SK-N-SH treated with all-trans-retinoic acid at 6 μM for 48 hours (cell line): ENCODE measurements at regions not wholly inside any gene's neighbourhood (a gene's known extent, or its start where the extent isn't known, plus 50 kb on each side); places are given as distances from the start of the nearest gene placed in this dataset.

Source experiments
- ATAC-seq: fragments of 200-7000 bp; cut with Tn5 transposase; 3 replicates; pipeline ENCODE4 v1.9.1; 2020; ENCODE audit warnings: mild to moderate bottlenecking, moderate library complexity
- BACH2 ChIP-seq: fragments of 250-450 bp; sonication (Bioruptor Pico); IDR thresholded peaks from 2 replicates; pipeline ENCODE4 v1.9.0; 2021; ENCODE audit warnings: mild to moderate bottlenecking, borderline replicate concordance
- CREB5 ChIP-seq: fragments of 250-450 bp; sonication (Bioruptor Pico); IDR thresholded peaks from 2 replicates; pipeline ENCODE4 v1.5.1; 2020; ENCODE audit warnings: low read depth, mild to moderate bottlenecking, moderate library complexity
- CSDC2 ChIP-seq: fragments of 250-450 bp; sonication (Bioruptor Pico); IDR thresholded peaks from 2 replicates; pipeline ENCODE4 v1.5.0; 2020; ENCODE audit warnings: mild to moderate bottlenecking, moderate library complexity
- CSRNP3 ChIP-seq: fragments of 250-450 bp; sonication (Bioruptor Pico); IDR thresholded peaks from 2 replicates; pipeline ENCODE4 v1.5.1; 2021; ENCODE audit warnings: mild to moderate bottlenecking, moderate library complexity
- ESRRG ChIP-seq: fragments of 250-450 bp; sonication (Bioruptor Pico); IDR thresholded peaks from 2 replicates; pipeline ENCODE4 v1.6.1; 2021; ENCODE audit warnings: mild to moderate bottlenecking
- GLIS3 ChIP-seq: fragments of 250-450 bp; sonication (Bioruptor Pico); IDR thresholded peaks from 2 replicates; pipeline ENCODE4 v1.5.0; 2020; ENCODE audit warnings: mild to moderate bottlenecking, moderate library complexity
- ISL1 ChIP-seq: fragments of 250-450 bp; sonication (Bioruptor Pico); IDR thresholded peaks from 2 replicates; pipeline ENCODE4 v2.1.2; 2022; ENCODE audit warnings: mild to moderate bottlenecking, moderate library complexity
- OSR1 ChIP-seq: fragments of 250-450 bp; sonication (Bioruptor Pico); IDR thresholded peaks from 2 replicates; pipeline ENCODE4 v1.8.0; 2022; ENCODE audit warnings: moderate library complexity, mild to moderate bottlenecking, inconsistent platforms
- PATZ1 ChIP-seq: fragments of 250-450 bp; sonication (Bioruptor Pico); IDR thresholded peaks from 2 replicates; pipeline ENCODE4 v1.8.0; 2020; ENCODE audit warnings: mild to moderate bottlenecking, moderate library complexity, borderline replicate concordance
- POU6F1 ChIP-seq: fragments of 250-450 bp; sonication (Bioruptor Pico); IDR thresholded peaks from 2 replicates; pipeline ENCODE4 v1.8.0; 2021; ENCODE audit warnings: low read depth, mild to moderate bottlenecking, moderate library complexity, borderline replicate concordance
- PPARA ChIP-seq: fragments of 250-450 bp; sonication (Bioruptor Pico); IDR thresholded peaks from 2 replicates; pipeline ENCODE4 v1.5.0; 2020; ENCODE audit warnings: mild to moderate bottlenecking, borderline replicate concordance
- RARB ChIP-seq: fragments of 250-450 bp; sonication (Bioruptor Pico); IDR thresholded peaks from 2 replicates; pipeline ENCODE4 v1.8.0; 2021; ENCODE audit warnings: mild to moderate bottlenecking, moderate library complexity
- TCF4 ChIP-seq: fragments of 250-450 bp; sonication (Bioruptor Pico); IDR thresholded peaks from 2 replicates; pipeline ENCODE4 v1.8.0; 2021; ENCODE audit warnings: mild to moderate bottlenecking, moderate library complexity, borderline replicate concordance
- TOX ChIP-seq: fragments of 250-450 bp; sonication (Bioruptor Pico); IDR thresholded peaks from 2 replicates; pipeline ENCODE4 v1.8.0; 2021; ENCODE audit warnings: mild to moderate bottlenecking, moderate library complexity, borderline replicate concordance
- TSHZ2 ChIP-seq: fragments of 250-450 bp; sonication (Bioruptor Pico); IDR thresholded peaks from 2 replicates; pipeline ENCODE4 v1.5.0; 2020; ENCODE audit warnings: mild to moderate bottlenecking, moderate library complexity
- ZC3H10 ChIP-seq: fragments of 250-450 bp; sonication (Bioruptor Pico); IDR thresholded peaks from 2 replicates; pipeline ENCODE4 v1.5.1; 2021; ENCODE audit warnings: mild to moderate bottlenecking, moderate library complexity
- ZFP3 ChIP-seq: fragments of 250-450 bp; sonication (Bioruptor Pico); IDR thresholded peaks from 2 replicates; pipeline ENCODE4 v1.5.0; 2020; ENCODE audit warnings: mild to moderate bottlenecking, moderate library complexity
- ZNF565 ChIP-seq: fragments of 450-650 bp; formaldehyde crosslinking; conservative IDR thresholded peaks from 2 replicates; pipeline ENCODE4 v1.5.0; 2020; ENCODE audit warnings: low read depth, mild to moderate bottlenecking, moderate library complexity
- ZNF70 ChIP-seq: fragments of 450-650 bp; formaldehyde crosslinking; IDR thresholded peaks from 2 replicates; pipeline ENCODE4 v1.5.0; 2020; ENCODE audit warnings: mild to moderate bottlenecking, moderate library complexity
- ZNF8 ChIP-seq: fragments of 450-650 bp; formaldehyde crosslinking; IDR thresholded peaks from 2 replicates; pipeline ENCODE4 v1.5.0; 2020; ENCODE audit warnings: mild to moderate bottlenecking, moderate library complexity

GRCh38 chr21:43268086-43268803 lies 99.4 kb downstream of the CRYAA start:
- ATAC-seq: no peak
- TF ChIP-seq PATZ1: no peak
- TF ChIP-seq CREB5 (CRISPR knock-in tag): no peak
- no peak for TF ChIP-seq BACH2 (CRISPR knock-in tag)

GRCh38 chr21:43267391-43268085 lies 98.7 kb downstream of the CRYAA start:
- TF ChIP-seq TCF4 (CRISPR knock-in tag): no peak
- no peak for TF ChIP-seq GLIS3 (CRISPR knock-in tag)
- no peak for TF ChIP-seq ZNF8 (CRISPR knock-in tag)
- no peak for TF ChIP-seq ZNF70 (CRISPR knock-in tag)
- TF ChIP-seq CSRNP3 (CRISPR knock-in tag): no peak
- no peak for TF ChIP-seq RARB (CRISPR knock-in tag)
- TF ChIP-seq POU6F1 (CRISPR knock-in tag): no peak
- TF ChIP-seq ZNF565 (CRISPR knock-in tag): no peak
- no peak for TF ChIP-seq ISL1 (CRISPR knock-in tag)
- no peak for TF ChIP-seq ZFP3 (CRISPR knock-in tag)
- TF ChIP-seq BACH2 (CRISPR knock-in tag): no peak
- no peak for TF ChIP-seq CSDC2 (CRISPR knock-in tag)
- no peak for TF ChIP-seq CREB5 (CRISPR knock-in tag)
- TF ChIP-seq PPARA (CRISPR knock-in tag): no peak
- TF ChIP-seq TSHZ2: no peak
- no peak for TF ChIP-seq OSR1 (CRISPR knock-in tag)
- no peak for TF ChIP-seq ZC3H10 (CRISPR knock-in tag)
- TF ChIP-seq ESRRG: no peak
- TF ChIP-seq TOX: no peak
- ATAC-seq: no peak
